ENCODE measurements at regions not wholly inside any gene's neighbourhood (a gene's known extent, or its start where the extent isn't known, plus 50 kb on each side); places are given as distances from the start of the nearest gene placed in this dataset.

DNA sequence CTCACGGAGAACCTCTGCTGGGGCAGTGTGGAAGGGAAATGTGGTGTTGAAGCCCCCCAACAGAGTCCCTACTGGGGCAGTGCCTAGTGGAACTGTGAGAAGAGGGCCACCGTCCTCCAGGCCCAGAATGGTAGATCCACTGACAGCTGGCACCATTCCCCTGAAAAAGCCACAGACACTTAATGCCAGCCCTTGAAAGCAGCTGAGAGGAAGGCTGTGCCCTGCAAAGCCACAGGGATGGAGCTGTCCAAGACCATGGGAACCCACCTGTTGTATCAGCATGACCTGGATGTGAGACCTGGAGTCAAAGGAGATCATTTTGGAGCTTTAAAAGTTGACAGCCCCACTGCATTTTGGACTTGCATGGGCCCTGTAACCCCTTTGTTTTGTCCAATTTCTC, 363.5 kb upstream of the PRICKLE1 start:
- DNase-seq (ENCODE audit: low spot score in 2 of 2) = no peak
- TF ChIP-seq POLR2A (IDR thresholded peaks at IDR 0.05) = no peak
- TF ChIP-seq, protein P1, sequence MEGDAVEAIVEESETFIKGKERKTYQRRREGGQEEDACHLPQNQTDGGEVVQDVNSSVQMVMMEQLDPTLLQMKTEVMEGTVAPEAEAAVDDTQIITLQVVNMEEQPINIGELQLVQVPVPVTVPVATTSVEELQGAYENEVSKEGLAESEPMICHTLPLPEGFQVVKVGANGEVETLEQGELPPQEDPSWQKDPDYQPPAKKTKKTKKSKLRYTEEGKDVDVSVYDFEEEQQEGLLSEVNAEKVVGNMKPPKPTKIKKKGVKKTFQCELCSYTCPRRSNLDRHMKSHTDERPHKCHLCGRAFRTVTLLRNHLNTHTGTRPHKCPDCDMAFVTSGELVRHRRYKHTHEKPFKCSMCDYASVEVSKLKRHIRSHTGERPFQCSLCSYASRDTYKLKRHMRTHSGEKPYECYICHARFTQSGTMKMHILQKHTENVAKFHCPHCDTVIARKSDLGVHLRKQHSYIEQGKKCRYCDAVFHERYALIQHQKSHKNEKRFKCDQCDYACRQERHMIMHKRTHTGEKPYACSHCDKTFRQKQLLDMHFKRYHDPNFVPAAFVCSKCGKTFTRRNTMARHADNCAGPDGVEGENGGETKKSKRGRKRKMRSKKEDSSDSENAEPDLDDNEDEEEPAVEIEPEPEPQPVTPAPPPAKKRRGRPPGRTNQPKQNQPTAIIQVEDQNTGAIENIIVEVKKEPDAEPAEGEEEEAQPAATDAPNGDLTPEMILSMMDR (IDR thresholded peaks at IDR 0.05) = no peak
- TF ChIP-seq EP300 (IDR thresholded peaks at IDR 0.05) = no peak
- no peaks in the 10 kb centered on the region for H3K36me3 ChIP-seq
- WGBS, 2 donors = 100% methylated on average over 2 of the region's 2 CpGs
- no peaks in the 10 kb centered on the region for H3K27me3 ChIP-seq
- H3K27ac ChIP-seq = no peak overlapping the region
- no peaks in the 10 kb centered on the region for H3K4me1 ChIP-seq
- H3K9me3 ChIP-seq = peaks cover 0 to 10% (median 0%) of the 10 kb centered on the region in 4 donors
- no peak overlapping the region for H3K4me3 ChIP-seq

DNA sequence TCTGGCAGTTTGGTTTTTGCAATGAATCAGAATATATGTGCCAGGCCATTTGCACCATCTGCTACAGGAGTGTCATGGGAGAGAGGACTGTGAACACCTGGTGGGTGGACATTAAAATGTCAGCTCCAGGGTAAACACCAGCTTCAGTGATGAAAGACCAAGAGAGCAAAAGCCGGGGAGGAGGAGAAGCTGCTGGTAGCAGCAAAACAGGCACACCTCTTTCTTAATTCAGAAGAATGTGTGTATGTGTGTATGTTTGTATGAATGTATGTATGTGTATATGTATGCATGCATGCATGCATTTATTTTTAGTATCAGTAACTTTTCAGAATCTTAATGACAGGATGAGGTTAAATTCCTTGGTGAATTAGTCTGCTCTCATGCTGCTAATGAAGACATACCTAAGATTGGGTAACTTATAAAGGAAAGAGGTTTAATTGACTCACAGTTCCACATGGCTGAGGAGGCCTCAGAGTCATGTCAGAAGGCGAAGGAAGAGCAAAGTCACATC, 357.4 kb upstream of the PRICKLE1 start:
- no peak for DNase-seq (ENCODE audit: low spot score in 2 of 2)
- Histone ChIP-seq H3K4me3 (no peak overlapping the region), H3K27ac (no peak overlapping the region), H3K9me3 (peaks cover 0 to 27% (median 3%) of the 10 kb centered on the region in 4 donors), H3K4me1 (no peaks in the 10 kb centered on the region), H3K36me3 (no peaks in the 10 kb centered on the region), H3K27me3 (no peaks in the 10 kb centered on the region)
- WGBS, 2 donors = 92 to 97% methylated on average over 2 of the region's 2 CpGs
- TF ChIP-seq EP300 (IDR thresholded peaks at IDR 0.05) = no peak
- TF ChIP-seq POLR2A (IDR thresholded peaks at IDR 0.05) = no peak
- TF ChIP-seq, protein P1 (IDR thresholded peaks at IDR 0.05) = no peak

GRCh38 chr12:42945927-42946326, 356.4 kb upstream of the PRICKLE1 start:
- 84 to 93% methylated on average over 2 of the region's 2 CpGs for WGBS, 2 donors

DNA sequence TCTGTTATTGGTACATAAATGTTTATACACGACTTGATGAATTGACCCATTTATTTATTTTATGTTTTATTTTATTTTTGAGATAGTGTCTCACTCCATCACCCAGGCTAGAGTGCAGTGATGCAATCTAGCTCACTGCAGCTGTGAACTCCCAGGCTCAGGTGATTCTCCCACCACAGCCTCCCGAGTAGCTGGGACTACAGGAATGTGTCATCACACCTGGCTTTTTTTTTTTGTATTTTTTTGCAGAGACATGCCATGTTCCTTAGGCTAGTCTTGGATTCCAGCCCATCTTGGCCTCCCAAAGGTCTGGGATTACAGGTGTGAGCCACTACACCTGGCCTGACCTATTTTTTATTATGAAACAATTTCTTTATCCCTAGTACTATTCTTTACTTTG, 355.0 kb upstream of the PRICKLE1 start:
- Histone ChIP-seq H3K36me3 (no peaks in the 10 kb centered on the region), H3K27me3 (no peaks in the 10 kb centered on the region), H3K4me3 (no peak overlapping the region), H3K4me1 (no peaks in the 10 kb centered on the region), H3K27ac (no peak overlapping the region), H3K9me3 (peaks cover 0 to 41% (median 6%) of the 10 kb centered on the region in 4 donors)
- DNase-seq (ENCODE audit: low spot score in 2 of 2) = no peak
- no peak for TF ChIP-seq EP300 (IDR thresholded peaks at IDR 0.05)
- TF ChIP-seq, protein P1 (IDR thresholded peaks at IDR 0.05) = no peak
- TF ChIP-seq POLR2A (IDR thresholded peaks at IDR 0.05) = no peak
- 86 to 89% methylated on average over 2 of the region's 2 CpGs for WGBS, 2 donors

More at GRCh38 chr12:42945927-42946326, 356.4 kb upstream of the PRICKLE1 start:
- DNase-seq (ENCODE audit: low spot score in 2 of 2) = no peak
- Histone ChIP-seq H3K27me3 (no peaks in the 10 kb centered on the region), H3K9me3 (peaks cover 0 to 35% (median 6%) of the 10 kb centered on the region in 4 donors), H3K36me3 (no peaks in the 10 kb centered on the region), H3K4me3 (no peak overlapping the region), H3K4me1 (no peaks in the 10 kb centered on the region), H3K27ac (no peak overlapping the region)
- TF ChIP-seq, protein P1 (IDR thresholded peaks at IDR 0.05) = no peak
- TF ChIP-seq POLR2A (IDR thresholded peaks at IDR 0.05) (no peak), EP300 (IDR thresholded peaks at IDR 0.05) (no peak)

DNA sequence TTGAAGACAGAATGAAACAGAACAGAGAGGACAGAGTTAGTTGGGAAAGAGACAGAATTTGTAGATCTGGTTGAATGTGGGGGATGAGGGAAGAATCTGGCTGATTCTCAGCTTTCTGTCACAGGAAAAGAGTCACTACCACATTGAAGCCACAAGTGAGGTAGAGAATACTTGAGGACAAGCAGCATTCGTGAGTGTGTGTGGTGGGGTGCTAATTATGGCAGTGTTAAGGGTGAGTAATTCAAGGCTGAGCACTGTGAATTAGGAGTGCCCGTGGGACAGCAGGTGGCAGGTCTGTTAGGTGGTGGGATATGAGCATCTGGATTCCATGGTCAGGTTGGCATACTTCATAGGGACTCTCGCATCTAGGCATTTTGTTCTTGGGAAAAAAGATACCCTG, 347.4 kb upstream of the PRICKLE1 start:
- H3K9me3 ChIP-seq = peaks cover 0 to 27% (median 3%) of the 10 kb centered on the region in 4 donors
- no peaks in the 10 kb centered on the region for H3K27me3 ChIP-seq
- TF ChIP-seq EP300 (IDR thresholded peaks at IDR 0.05) = no peak
- TF ChIP-seq, protein P1 (IDR thresholded peaks at IDR 0.05) = no peak
- TF ChIP-seq POLR2A (IDR thresholded peaks at IDR 0.05) = no peak
- WGBS, 2 donors = 80 to 83% methylated on average over 3 of the region's 3 CpGs
- no peaks in the 10 kb centered on the region for H3K4me1 ChIP-seq
- H3K27ac ChIP-seq = no peak overlapping the region
- no peak for DNase-seq (ENCODE audit: low spot score in 2 of 2)
- H3K4me3 ChIP-seq = no peak overlapping the region
- H3K36me3 ChIP-seq = no peaks in the 10 kb centered on the region

All from tibial nerve (tissue), 4 donors.